Esophagus squamous epithelium (tissue), 5 donors: ENCODE measurements at regions not wholly inside any gene's neighbourhood (a gene's known extent, or its start where the extent isn't known, plus 50 kb on each side); places are given as distances from the start of the nearest gene placed in this dataset.

ENCODE experiments used
- DNase-seq: peaks from one replicate; lab custom pipeline; 2025; lab: John Stamatoyannopoulos, UW
- H3K27ac ChIP-seq, 4 donors: fragments of 200-600 bp; sonication (generic); one replicate each; pipeline ENCODE4 v1.5.1; 2016 to 2019; ENCODE audit warnings: mild to moderate bottlenecking in 1 of 4
- H3K27me3 ChIP-seq, 4 donors: fragments of 200-600 bp; sonication (generic); 1 replicate in 3 of 4; 2 replicates in 1 of 4; pipeline versions ENCODE4 v1.5.1 to v1.6.0; 2017 to 2021; ENCODE audit warnings: antibody characterized with exemption in 1 of 4
- H3K36me3 ChIP-seq, 3 donors: fragments of 200-600 bp; sonication (generic); one replicate each; pipeline ENCODE4 v1.5.1; 2016 to 2019
- H3K4me1 ChIP-seq, 3 donors: fragments of 200-600 bp; sonication (generic); one replicate each; pipeline ENCODE4 v1.5.1; 2017 to 2019
- H3K4me3 ChIP-seq, 4 donors: fragments of 200-600 bp; sonication (generic); 1 replicate in 3 of 4; 2 replicates in 1 of 4; pipeline ENCODE4 v1.5.1; 2016 to 2019; ENCODE audit warnings: mild to moderate bottlenecking in 2 of 4, moderate library complexity in 1 of 4
- H3K9me3 ChIP-seq, 3 donors: fragments of 200-600 bp; sonication (generic); one replicate each; pipeline ENCODE4 v1.5.1; 2016 to 2019
- POLR2A ChIP-seq, 4 donors: fragments of 450-650 bp; IDR thresholded peaks; one replicate each; pipeline ENCODE4 v1.6.1; 2017; ENCODE audit warnings: antibody characterized with exemption in 4 of 4, mild to moderate bottlenecking in 4 of 4, moderate library complexity in 3 of 4
- WGBS, 2 donors: methylation state at CpG; one replicate each; pipeline ENCODE4 v1.1.5; 2018; 5-methylcytosine and 5-hydroxymethylcytosine counted together
- intact Hi-C: fragments of 100-400 bp; cut with DNase I; formaldehyde crosslinking; loops from one replicate; pipeline ENCODE4 v1.15.0; 2022
- TF ChIP-seq, protein P1 (sequence below), 6 experiments: fragments of 450-650 bp in 4 of 6; fragments of 200-600 bp in 2 of 6; sonication (generic) in 2 of 6; IDR thresholded peaks; one replicate each; pipeline ENCODE4 v1.5.1; 2016 to 2019; ENCODE audit warnings: antibody characterized with exemption in 6 of 6, mild to moderate bottlenecking in 4 of 6, moderate library complexity in 4 of 6
- donor health status: DM: yes; HTN: yes; CAD: no.

DNA sequence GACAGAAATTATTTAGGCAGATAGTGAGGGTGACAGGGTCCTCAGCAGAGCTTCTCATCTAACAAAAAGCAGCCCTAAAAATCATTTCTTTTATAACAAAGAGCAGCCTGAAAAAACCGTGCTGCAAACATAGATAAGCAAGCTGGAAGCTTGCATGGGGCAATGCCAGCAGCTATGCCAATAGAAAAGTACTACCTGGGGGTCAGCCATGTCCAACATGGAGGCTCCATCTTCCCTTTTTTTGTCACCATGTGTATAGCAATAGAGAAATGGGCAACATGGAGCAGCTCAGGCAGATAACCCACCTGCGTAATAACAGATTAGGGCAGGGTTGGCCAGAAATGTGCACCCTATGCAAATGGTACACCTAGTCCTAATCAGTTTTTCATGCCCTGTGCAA is 57.4 kb upstream of the IGLL5 start:
- 75 to 94% methylated on average over 2 of the region's 2 CpGs for WGBS, 2 donors
- TF ChIP-seq, protein P1, sequence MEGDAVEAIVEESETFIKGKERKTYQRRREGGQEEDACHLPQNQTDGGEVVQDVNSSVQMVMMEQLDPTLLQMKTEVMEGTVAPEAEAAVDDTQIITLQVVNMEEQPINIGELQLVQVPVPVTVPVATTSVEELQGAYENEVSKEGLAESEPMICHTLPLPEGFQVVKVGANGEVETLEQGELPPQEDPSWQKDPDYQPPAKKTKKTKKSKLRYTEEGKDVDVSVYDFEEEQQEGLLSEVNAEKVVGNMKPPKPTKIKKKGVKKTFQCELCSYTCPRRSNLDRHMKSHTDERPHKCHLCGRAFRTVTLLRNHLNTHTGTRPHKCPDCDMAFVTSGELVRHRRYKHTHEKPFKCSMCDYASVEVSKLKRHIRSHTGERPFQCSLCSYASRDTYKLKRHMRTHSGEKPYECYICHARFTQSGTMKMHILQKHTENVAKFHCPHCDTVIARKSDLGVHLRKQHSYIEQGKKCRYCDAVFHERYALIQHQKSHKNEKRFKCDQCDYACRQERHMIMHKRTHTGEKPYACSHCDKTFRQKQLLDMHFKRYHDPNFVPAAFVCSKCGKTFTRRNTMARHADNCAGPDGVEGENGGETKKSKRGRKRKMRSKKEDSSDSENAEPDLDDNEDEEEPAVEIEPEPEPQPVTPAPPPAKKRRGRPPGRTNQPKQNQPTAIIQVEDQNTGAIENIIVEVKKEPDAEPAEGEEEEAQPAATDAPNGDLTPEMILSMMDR (IDR thresholded peaks at IDR 0.05), result no peak
- no peak for TF ChIP-seq POLR2A (IDR thresholded peaks at IDR 0.05)

DNA sequence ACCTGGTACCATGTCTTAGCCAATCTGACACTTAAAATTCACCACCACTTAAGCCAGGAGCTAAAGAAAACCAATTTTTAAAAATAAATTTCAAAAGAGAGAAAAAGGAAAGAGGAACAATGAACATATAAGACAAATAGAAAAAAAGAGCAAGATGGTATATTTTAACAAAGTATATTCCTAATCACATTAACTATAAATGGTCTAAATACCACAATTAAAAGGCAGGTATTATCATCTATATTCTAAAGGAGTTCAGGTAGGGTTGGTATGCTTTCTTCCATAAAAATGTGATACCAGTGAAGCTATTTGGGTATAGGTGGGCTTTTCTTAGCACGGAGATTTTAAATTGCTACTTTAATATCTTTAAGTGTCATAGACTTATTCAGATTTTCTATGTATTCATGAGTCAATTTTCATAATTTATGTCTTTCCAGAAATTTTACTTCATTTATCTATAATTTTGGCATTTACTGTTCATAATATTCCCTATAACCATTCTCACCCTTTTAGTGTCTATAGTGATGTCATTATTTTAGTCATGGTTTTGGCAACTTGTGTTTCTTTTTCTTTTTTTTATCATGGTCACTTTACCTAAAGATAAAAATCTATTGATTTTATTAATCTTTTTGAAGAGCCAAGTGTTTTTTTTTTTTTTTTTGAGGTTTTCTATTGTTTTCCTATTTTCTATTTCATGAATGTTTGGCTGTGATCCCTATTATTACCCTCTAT is 56.5 kb upstream of the IGLL5 start:
- H3K4me3 ChIP-seq, result no peak overlapping the region
- intact Hi-C loops, result no loop called here
- no peak overlapping the region for H3K27ac ChIP-seq
- WGBS, 2 donors, result 86 to 87% methylated on average over 1 of the region's 1 CpG
- H3K36me3 ChIP-seq, result no peaks in the 10 kb centered on the region
- H3K4me1 ChIP-seq, result no peaks in the 10 kb centered on the region
- no peak for DNase-seq
- H3K27me3 ChIP-seq, result peaks cover 0 to 36% (median 0%) of the 10 kb centered on the region in 4 donors
- H3K9me3 ChIP-seq, result peaks cover 0 to 7% (median 0%) of the 10 kb centered on the region in 3 donors
- no peak for TF ChIP-seq POLR2A (IDR thresholded peaks at IDR 0.05)
- TF ChIP-seq, protein P1 (IDR thresholded peaks at IDR 0.05), result no peak

More for the DNA sequence above, 57.4 kb upstream of the IGLL5 start:
- no peaks in the 10 kb centered on the region for H3K36me3 ChIP-seq
- H3K27ac ChIP-seq, result no peak overlapping the region
- intact Hi-C loops, result no loop called here
- no peaks in the 10 kb centered on the region for H3K4me1 ChIP-seq
- DNase-seq, result no peak
- no peak overlapping the region for H3K4me3 ChIP-seq
- H3K27me3 ChIP-seq, result peaks cover 0 to 30% (median 0%) of the 10 kb centered on the region in 4 donors
- peaks cover 0 to 7% (median 0%) of the 10 kb centered on the region in 3 donors for H3K9me3 ChIP-seq

DNA sequence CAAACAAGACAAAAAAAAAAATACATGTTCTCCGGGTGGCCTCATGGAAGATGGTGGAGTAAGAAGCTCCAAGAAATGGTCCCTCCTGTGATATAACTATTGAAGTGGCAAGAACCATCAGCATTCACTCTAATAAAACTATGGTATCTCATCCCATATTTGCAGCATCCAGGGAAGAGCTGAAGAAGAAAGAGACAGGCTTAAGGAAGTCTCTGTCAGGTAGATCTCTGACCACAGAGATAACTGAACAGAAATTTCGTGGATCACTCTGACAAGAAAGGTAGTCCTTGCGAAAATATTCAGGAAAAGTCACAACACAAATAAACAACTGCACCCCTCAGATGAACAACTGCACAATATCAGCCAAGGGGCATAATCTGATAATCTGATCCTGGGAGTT is 54.6 kb upstream of the IGLL5 start:
- peaks cover 0 to 41% (median 0%) of the 10 kb centered on the region in 4 donors for H3K27me3 ChIP-seq

DNA sequence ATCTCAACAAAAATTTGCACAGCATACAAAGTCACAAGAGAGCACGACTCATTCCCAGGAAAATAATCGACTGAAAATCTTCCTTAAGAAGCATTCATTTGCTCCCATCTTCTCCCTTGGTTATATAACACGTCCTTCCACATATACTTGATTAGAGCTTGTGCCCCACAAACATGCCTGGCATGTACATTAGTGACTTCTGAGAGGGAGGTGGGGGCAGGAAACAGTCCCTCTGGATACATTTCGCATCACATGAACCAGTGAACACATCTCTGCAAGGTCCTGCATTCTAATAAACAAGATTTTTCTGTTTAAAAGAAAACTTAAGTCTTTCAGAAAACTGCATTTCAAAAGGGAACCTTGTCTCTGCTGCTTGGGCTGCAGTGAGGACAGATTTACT is 54.1 kb upstream of the IGLL5 start:
- intact Hi-C loops, result no loop called here
- no peak for DNase-seq
- Histone ChIP-seq H3K4me3 (no peak overlapping the region), H3K27ac (no peak overlapping the region), H3K4me1 (no peaks in the 10 kb centered on the region), H3K9me3 (peaks cover 0 to 7% (median 0%) of the 10 kb centered on the region in 3 donors), H3K36me3 (no peaks in the 10 kb centered on the region), H3K27me3 (peaks cover 0 to 45% (median 0%) of the 10 kb centered on the region in 4 donors)
- WGBS, 2 donors, result 52 to 61% methylated on average over 4 of the region's 4 CpGs
- TF ChIP-seq, protein P1 (IDR thresholded peaks at IDR 0.05), result no peak
- TF ChIP-seq POLR2A (IDR thresholded peaks at IDR 0.05), result no peak

More for the DNA sequence above, 54.6 kb upstream of the IGLL5 start:
- H3K9me3 ChIP-seq, result peaks cover 0 to 7% (median 0%) of the 10 kb centered on the region in 3 donors
- intact Hi-C loops, result no loop called here
- no peak overlapping the region for H3K4me3 ChIP-seq
- no peak for TF ChIP-seq POLR2A (IDR thresholded peaks at IDR 0.05)
- TF ChIP-seq, protein P1 (IDR thresholded peaks at IDR 0.05), result no peak
- H3K27ac ChIP-seq, result no peak overlapping the region
- no peaks in the 10 kb centered on the region for H3K4me1 ChIP-seq
- WGBS, 2 donors, result 69 to 78% methylated on average over 3 of the region's 3 CpGs
- H3K36me3 ChIP-seq, result no peaks in the 10 kb centered on the region
- DNase-seq, result no peak

DNA sequence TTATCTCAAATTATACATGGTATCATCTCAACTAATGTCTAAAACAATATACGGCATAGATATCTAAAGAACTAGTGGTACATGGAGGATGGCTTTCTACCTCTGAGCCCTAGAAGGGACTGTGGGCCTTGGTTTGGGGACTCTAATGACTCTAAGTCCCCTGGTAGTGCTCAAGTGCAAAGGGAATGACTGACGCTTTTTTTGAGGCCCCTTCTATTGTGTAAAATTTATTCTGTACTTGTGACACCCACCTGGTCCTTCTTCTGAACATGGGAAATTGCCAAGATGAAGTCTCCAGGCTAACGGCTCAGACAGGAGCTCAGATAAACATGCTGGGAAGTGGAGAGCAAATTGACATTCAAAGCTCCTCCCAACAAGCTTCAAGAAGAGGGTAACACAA is 53.4 kb upstream of the IGLL5 start:
- peaks cover 0 to 7% (median 0%) of the 10 kb centered on the region in 3 donors for H3K9me3 ChIP-seq
- H3K36me3 ChIP-seq, result no peaks in the 10 kb centered on the region
- intact Hi-C loops, result no loop called here
- H3K27ac ChIP-seq, result no peak overlapping the region
- no peak for DNase-seq
- H3K4me1 ChIP-seq, result no peaks in the 10 kb centered on the region
- 62 to 70% methylated on average over 3 of the region's 3 CpGs for WGBS, 2 donors
- H3K27me3 ChIP-seq, result peaks cover 0 to 51% (median 0%) of the 10 kb centered on the region in 4 donors
- H3K4me3 ChIP-seq, result no peak overlapping the region
- TF ChIP-seq, protein P1 (IDR thresholded peaks at IDR 0.05), result no peak
- TF ChIP-seq POLR2A (IDR thresholded peaks at IDR 0.05), result no peak
